Tibial artery (tissue), 4 donors: ENCODE measurements at regions not wholly inside any gene's neighbourhood (a gene's known extent, or its start where the extent isn't known, plus 50 kb on each side); places are given as distances from the start of the nearest gene placed in this dataset.

Experiments used
- DNase-seq, 2 donors: peaks; one replicate each; pipeline ENCODE4 v3.0.0-alpha.2; 2019
- H3K27ac ChIP-seq, 2 donors: fragments of 200-600 bp; sonication (generic) in 1 of 2; 1 replicate in 1 of 2; 2 replicates in 1 of 2; pipeline ENCODE4 v1.5.1; 2018 to 2019; ENCODE audit warnings: mild to moderate bottlenecking in 1 of 2
- H3K27me3 ChIP-seq, 2 donors: fragments of 200-600 bp; sonication (generic) in 1 of 2; one replicate each; pipeline versions ENCODE4 v1.5.1 to v1.6.0; 2016 to 2019
- H3K36me3 ChIP-seq, 3 donors: fragments of 200-600 bp; sonication (generic) in 2 of 3; one replicate each; pipeline ENCODE4 v1.5.1; 2016 to 2019; ENCODE audit warnings: mild to moderate bottlenecking in 2 of 3
- H3K4me1 ChIP-seq, 4 donors: fragments of 200-600 bp; sonication (generic) in 2 of 4; 1 replicate in 3 of 4; 2 replicates in 1 of 4; pipeline ENCODE4 v1.5.1; 2016 to 2019
- H3K4me3 ChIP-seq, 2 donors: fragments of 200-600 bp; sonication (generic) in 1 of 2; 1 replicate in 1 of 2; 2 replicates in 1 of 2; pipeline ENCODE4 v1.5.1; 2018 to 2019; ENCODE audit warnings: mild to moderate bottlenecking in 2 of 2
- H3K9me3 ChIP-seq, 3 donors: fragments of 200-600 bp; sonication (generic) in 1 of 3; one replicate each; pipeline ENCODE4 v1.5.1; 2016 to 2019
- intact Hi-C: fragments of 100-400 bp; cut with DNase I; formaldehyde crosslinking; loops from one replicate; pipeline ENCODE4 v1.15.0; 2023; ENCODE audit warnings: low total_unique reads
- TF ChIP-seq, protein P1 (sequence below), 2 experiments: fragments of 200-600 bp in 1 of 2; fragments of 450-650 bp in 1 of 2; IDR thresholded peaks; one replicate each; pipeline ENCODE4 v1.5.1; 2017 to 2019; ENCODE audit warnings: antibody characterized with exemption in 2 of 2, mild to moderate bottlenecking in 1 of 2, moderate library complexity in 1 of 2

DNA sequence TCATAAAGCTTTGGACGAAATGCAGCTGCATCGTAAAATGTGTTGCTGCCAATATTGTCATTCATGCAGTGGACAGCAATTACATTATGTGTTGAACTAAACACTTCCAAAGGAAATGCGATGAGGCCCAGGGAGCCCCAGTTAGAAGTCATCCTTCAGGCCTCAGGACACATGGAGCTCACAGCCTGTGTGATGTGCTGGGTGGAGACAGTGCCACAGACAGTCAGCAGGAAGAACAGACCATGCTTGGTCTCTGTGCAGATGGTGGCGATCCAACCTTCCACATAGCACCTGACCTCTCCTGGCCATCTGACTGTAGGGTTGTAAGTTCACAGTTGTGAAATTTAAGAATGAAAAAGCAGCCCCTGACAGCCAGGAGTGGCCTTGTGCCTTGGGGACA, 118.3 kb upstream of the ALKAL2 start:
- no peak overlapping the region for H3K27ac ChIP-seq
- TF ChIP-seq, protein P1, sequence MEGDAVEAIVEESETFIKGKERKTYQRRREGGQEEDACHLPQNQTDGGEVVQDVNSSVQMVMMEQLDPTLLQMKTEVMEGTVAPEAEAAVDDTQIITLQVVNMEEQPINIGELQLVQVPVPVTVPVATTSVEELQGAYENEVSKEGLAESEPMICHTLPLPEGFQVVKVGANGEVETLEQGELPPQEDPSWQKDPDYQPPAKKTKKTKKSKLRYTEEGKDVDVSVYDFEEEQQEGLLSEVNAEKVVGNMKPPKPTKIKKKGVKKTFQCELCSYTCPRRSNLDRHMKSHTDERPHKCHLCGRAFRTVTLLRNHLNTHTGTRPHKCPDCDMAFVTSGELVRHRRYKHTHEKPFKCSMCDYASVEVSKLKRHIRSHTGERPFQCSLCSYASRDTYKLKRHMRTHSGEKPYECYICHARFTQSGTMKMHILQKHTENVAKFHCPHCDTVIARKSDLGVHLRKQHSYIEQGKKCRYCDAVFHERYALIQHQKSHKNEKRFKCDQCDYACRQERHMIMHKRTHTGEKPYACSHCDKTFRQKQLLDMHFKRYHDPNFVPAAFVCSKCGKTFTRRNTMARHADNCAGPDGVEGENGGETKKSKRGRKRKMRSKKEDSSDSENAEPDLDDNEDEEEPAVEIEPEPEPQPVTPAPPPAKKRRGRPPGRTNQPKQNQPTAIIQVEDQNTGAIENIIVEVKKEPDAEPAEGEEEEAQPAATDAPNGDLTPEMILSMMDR (IDR thresholded peaks at IDR 0.05), result no peak
- H3K4me3 ChIP-seq, result no peak overlapping the region
- intact Hi-C loops, result no loop called here
- no peak for DNase-seq
- H3K27me3 ChIP-seq, result no peaks in the 10 kb centered on the region
- no peaks in the 10 kb centered on the region for H3K4me1 ChIP-seq
- H3K9me3 ChIP-seq, result no peaks in the 10 kb centered on the region
- H3K36me3 ChIP-seq, result no peaks in the 10 kb centered on the region

DNA sequence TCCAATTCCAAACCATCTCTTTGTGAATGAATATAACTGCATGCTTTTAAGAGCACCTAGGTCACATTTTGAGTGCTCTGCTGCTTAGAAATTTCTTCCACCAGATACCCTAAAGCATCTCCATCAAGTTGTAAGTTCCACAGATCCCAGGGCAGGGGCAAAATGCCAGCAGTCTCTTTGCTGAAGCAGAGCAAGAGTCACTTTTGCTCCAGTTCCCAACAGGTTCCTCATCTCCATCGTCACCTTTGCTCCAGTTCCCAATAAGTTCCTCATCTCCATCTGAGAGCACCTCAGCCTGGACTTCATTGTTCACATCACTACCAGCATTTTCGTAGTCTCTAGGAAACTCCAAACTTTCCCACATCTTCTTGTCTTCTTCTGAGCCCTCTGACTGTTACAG, 116.7 kb upstream of the ALKAL2 start:
- Histone ChIP-seq H3K27me3 (no peaks in the 10 kb centered on the region), H3K9me3 (no peaks in the 10 kb centered on the region), H3K36me3 (no peaks in the 10 kb centered on the region), H3K27ac (no peak overlapping the region), H3K4me3 (no peak overlapping the region), H3K4me1 (no peaks in the 10 kb centered on the region)
- TF ChIP-seq, protein P1 (IDR thresholded peaks at IDR 0.05), result no peak
- DNase-seq, result no peak
- intact Hi-C loops, result no loop called here

DNA sequence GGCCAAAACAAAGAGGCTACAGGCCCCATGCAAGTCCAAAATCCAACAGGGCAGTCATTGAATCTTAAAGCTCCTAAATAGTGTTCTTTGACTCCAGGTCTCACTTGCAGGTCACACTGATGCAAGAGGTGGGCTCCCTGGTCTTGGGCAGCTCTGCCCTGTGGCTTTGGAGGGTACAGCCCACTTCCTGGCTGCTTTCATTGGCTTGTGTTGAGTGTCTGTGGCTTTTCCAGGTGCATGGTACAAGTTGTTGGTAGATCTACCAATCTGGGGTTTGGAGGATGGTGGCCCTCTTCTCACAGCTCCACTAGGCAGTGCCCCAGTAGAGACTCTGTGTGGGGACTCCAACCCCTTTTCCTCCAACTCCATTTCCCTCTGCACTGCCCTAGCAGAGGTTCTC, 115.8 kb upstream of the ALKAL2 start:
- no peaks in the 10 kb centered on the region for H3K27me3 ChIP-seq
- no peak for DNase-seq
- no peaks in the 10 kb centered on the region for H3K9me3 ChIP-seq
- no peaks in the 10 kb centered on the region for H3K36me3 ChIP-seq
- no peak overlapping the region for H3K27ac ChIP-seq
- no peak overlapping the region for H3K4me3 ChIP-seq
- TF ChIP-seq, protein P1 (IDR thresholded peaks at IDR 0.05), result no peak
- intact Hi-C loops, result no loop called here
- no peaks in the 10 kb centered on the region for H3K4me1 ChIP-seq

DNA sequence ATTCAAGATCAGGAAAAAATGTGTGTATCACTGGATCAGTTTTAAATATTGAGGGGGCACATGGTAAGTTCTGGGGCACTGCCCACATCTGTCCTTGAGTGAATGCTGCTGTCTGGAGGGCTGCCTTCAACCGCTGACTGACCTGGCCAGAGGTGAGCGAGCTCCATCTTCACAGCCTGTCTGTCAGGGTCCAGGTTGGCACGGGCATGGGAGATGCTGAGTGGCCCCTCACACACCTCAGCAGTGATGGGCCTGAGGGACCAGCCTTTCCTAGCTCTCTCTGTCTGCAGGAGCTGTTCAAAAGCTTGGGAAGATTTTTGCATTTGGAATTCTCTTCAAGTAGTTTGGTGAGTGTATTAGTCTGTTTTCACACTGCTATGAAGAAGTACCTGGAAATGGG, 114.8 kb upstream of the ALKAL2 start:
- DNase-seq, result no peak

DNA sequence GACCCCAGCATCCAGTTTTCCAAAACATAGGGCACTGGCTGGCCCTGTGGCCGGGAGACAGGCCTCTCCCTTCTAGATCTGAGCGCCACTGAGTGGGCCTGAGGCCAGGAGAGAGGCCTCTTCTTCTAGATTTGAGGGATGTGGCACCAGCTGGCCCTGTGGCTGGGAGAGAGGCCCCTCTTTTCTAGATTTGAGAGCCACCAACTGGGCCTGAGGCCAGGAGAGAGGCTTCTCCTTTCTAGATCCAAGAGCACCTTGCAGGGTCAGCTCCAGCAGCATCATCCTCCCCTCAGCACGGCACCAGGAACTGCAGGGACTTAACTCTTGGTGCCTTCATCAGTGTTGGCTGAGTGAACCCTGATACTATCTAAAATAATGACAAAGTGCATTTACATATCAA, 114.3 kb upstream of the ALKAL2 start:
- intact Hi-C loops, result no loop called here
- H3K36me3 ChIP-seq, result no peaks in the 10 kb centered on the region
- H3K9me3 ChIP-seq, result no peaks in the 10 kb centered on the region
- no peaks in the 10 kb centered on the region for H3K4me1 ChIP-seq
- DNase-seq, result no peak
- TF ChIP-seq, protein P1 (IDR thresholded peaks at IDR 0.05), result no peak
- H3K27ac ChIP-seq, result no peak overlapping the region
- no peak overlapping the region for H3K4me3 ChIP-seq
- H3K27me3 ChIP-seq, result no peaks in the 10 kb centered on the region

More for the DNA sequence above, 114.8 kb upstream of the ALKAL2 start:
- intact Hi-C loops, result no loop called here
- no peaks in the 10 kb centered on the region for H3K4me1 ChIP-seq
- H3K9me3 ChIP-seq, result no peaks in the 10 kb centered on the region
- TF ChIP-seq, protein P1 (IDR thresholded peaks at IDR 0.05), result no peak
- H3K27ac ChIP-seq, result no peak overlapping the region
- H3K36me3 ChIP-seq, result no peaks in the 10 kb centered on the region
- no peaks in the 10 kb centered on the region for H3K27me3 ChIP-seq
- no peak overlapping the region for H3K4me3 ChIP-seq

DNA sequence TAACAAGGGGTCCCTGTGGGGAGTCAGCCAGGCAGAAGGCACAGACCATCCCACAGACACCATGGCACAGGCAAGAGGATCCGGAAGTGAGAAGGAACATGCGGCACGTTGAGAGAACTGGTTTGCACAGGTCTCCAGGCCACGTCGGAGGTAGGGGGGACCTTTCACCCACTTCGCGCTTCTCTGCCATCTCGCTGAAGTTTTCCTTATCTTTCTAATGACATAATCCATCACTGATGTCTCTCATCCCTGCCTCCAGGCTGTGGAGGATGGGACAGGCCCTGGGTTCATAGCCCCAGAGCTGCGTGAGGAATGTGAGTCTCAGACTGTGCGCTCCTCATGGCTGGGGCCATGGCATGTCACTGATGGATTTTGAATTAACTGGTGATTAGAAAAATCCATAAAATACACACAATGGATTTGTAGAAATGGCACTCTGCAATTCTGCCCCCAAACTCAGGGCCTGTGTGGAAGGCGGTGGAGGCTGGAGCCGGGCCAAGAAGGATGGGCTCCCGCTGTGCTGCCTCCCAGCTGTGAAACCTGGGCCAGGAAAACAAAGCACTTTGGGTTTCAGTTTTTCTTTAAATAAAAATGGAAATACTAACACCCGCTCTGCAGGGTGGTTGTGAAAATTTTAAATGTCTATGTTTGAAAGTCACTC, 113.3 kb upstream of the ALKAL2 start:
- peaks cover 0 to 3% (median under 1%) of the 10 kb centered on the region in 4 donors for H3K4me1 ChIP-seq
- no peaks in the 10 kb centered on the region for H3K36me3 ChIP-seq
- TF ChIP-seq, protein P1 (IDR thresholded peaks at IDR 0.05), result no peak
- H3K4me3 ChIP-seq, result no peak overlapping the region
- DNase-seq, result no peak
- intact Hi-C loops, result no loop called here
- no peaks in the 10 kb centered on the region for H3K9me3 ChIP-seq
- no peaks in the 10 kb centered on the region for H3K27me3 ChIP-seq
- no peak overlapping the region for H3K27ac ChIP-seq
